GM23248 (cell line): ENCODE measurements at regions not wholly inside any gene's neighbourhood (a gene's known extent, or its start where the extent isn't known, plus 50 kb on each side); places are given as distances from the start of the nearest gene placed in this dataset.

Experiments
- DNase-seq: peaks from one replicate; pipeline ENCODE4 v3.0.0-alpha.2; 2015
- H2AFZ ChIP-seq: fragments of 200-600 bp; sonication (generic); 2 replicates; pipeline ENCODE4 v1.6.1; 2016; ENCODE audit warnings: antibody characterized with exemption
- H3F3A ChIP-seq: fragments of 200-600 bp; sonication (generic); 2 replicates; pipeline ENCODE4 v1.6.1; 2016; ENCODE audit warnings: mild to moderate bottlenecking, antibody characterized with exemption, mixed run types; ENCODE audit not compliant: insufficient read depth
- H3K27ac ChIP-seq: fragments of 200-600 bp; sonication (generic); 2 replicates; pipeline ENCODE4 v1.5.1; 2016; ENCODE audit warnings: mild to moderate bottlenecking
- H3K27me3 ChIP-seq: fragments of 200-600 bp; sonication (generic); replicated peaks from 2 replicates; pipeline ENCODE4 v1.6.1; 2016; ENCODE audit warnings: mild to moderate bottlenecking; ENCODE audit not compliant: insufficient read depth
- H3K36me3 ChIP-seq: fragments of 200-600 bp; sonication (generic); 2 replicates; pipeline ENCODE4 v1.6.1; 2016; ENCODE audit warnings: low read depth, mild to moderate bottlenecking
- H3K4me1 ChIP-seq: fragments of 200-600 bp; sonication (generic); 2 replicates; pipeline ENCODE4 v1.6.1; 2016; ENCODE audit warnings: mild to moderate bottlenecking; ENCODE audit not compliant: insufficient read depth
- H3K4me2 ChIP-seq: fragments of 200-600 bp; sonication (generic); one replicate; pipeline ENCODE4 v1.6.1; 2016; ENCODE audit warnings: mild to moderate bottlenecking; ENCODE audit not compliant: unreplicated experiment
- H3K4me3 ChIP-seq: fragments of 200-600 bp; sonication (generic); 2 replicates; pipeline ENCODE4 v1.5.1; 2016; ENCODE audit warnings: mild to moderate bottlenecking
- H3K79me2 ChIP-seq: fragments of 200-600 bp; sonication (generic); 2 replicates; pipeline ENCODE4 v1.6.1; 2016; ENCODE audit warnings: mild to moderate bottlenecking; ENCODE audit not compliant: insufficient read depth
- H3K9ac ChIP-seq: fragments of 200-600 bp; sonication (generic); 2 replicates; pipeline ENCODE4 v1.6.1; 2016; ENCODE audit warnings: mild to moderate bottlenecking
- H3K9me2 ChIP-seq: fragments of 200-600 bp; sonication (generic); 2 replicates; pipeline ENCODE4 v1.6.1; 2016; ENCODE audit warnings: mixed run types, mild to moderate bottlenecking, moderate library complexity; ENCODE audit not compliant: insufficient read depth
- H3K9me3 ChIP-seq: fragments of 200-600 bp; sonication (generic); one replicate; pipeline ENCODE4 v1.6.1; 2017; ENCODE audit warnings: low read depth
- H4K20me1 ChIP-seq: fragments of 200-600 bp; sonication (generic); 2 replicates; pipeline ENCODE4 v1.6.0; 2016; ENCODE audit not compliant: insufficient read depth
- EZH2 ChIP-seq: fragments of 200-600 bp; sonication (generic); IDR thresholded peaks from 2 replicates; pipeline ENCODE4 v1.6.1; 2018; ENCODE audit warnings: antibody characterized with exemption, mild to moderate bottlenecking; ENCODE audit not compliant: insufficient read depth, poor library complexity, severe bottlenecking
- EZH2phosphoT487 ChIP-seq: fragments of 200-600 bp; sonication (generic); IDR thresholded peaks from 2 replicates; pipeline ENCODE4 v1.6.1; 2018; ENCODE audit warnings: antibody characterized with exemption, moderate library complexity, mild to moderate bottlenecking, low read depth; ENCODE audit not compliant: insufficient read depth
- WGBS, 2 experiments: methylation state at CpG; one replicate each; pipeline ENCODE4 v1.1.6; 2015 to 2017; ENCODE audit warnings: low lambda C conversion rate in 2 of 2, low coverage in 1 of 2; ENCODE audit errors: missing lambda C conversion rate in 2 of 2; 5-methylcytosine and 5-hydroxymethylcytosine counted together
- in situ Hi-C: fragments of 300-500 bp; cut with MboI; formaldehyde crosslinking; loops from 2 replicates; pipeline ENCODE4 v1.15.0; 2020

GRCh38 chr18:29664278-29665036 lies 1378.1 kb downstream of the DSC3 start:
- H4K20me1 ChIP-seq: no peaks in the 10 kb centered on the region
- DNase-seq: no peak
- in situ Hi-C loops: no loop called here
- H3K4me3 ChIP-seq: no peak overlapping the region
- H2AFZ ChIP-seq: peak overlapping the region; percentile 34; the same call in 1 of the 2 replicates
- H3K9me2 ChIP-seq: no peaks in the 10 kb centered on the region
- no peaks in the 10 kb centered on the region for H3K4me1 ChIP-seq
- H3K36me3 ChIP-seq: no peaks in the 10 kb centered on the region
- 22 to 25% methylated on average over 4 of the region's 4 CpGs for WGBS, 2 experiments
- no peaks in the 10 kb centered on the region for H3F3A ChIP-seq
- no peak overlapping the region for H3K27ac ChIP-seq
- H3K9ac ChIP-seq: no peak overlapping the region
- H3K4me2 ChIP-seq: no peak overlapping the region
- TF ChIP-seq EZH2phosphoT487: no peak
- TF ChIP-seq EZH2: no peak
- H3K9me3 ChIP-seq: no peaks in the 10 kb centered on the region
- no peaks in the 10 kb centered on the region for H3K79me2 ChIP-seq
- no peaks in the 10 kb centered on the region for H3K27me3 ChIP-seq

- no peak for DNase-seq
- Histone ChIP-seq H3K9ac (no peak overlapping the region), H3K4me1 (no peaks in the 10 kb centered on the region), H3K9me2 (no peaks in the 10 kb centered on the region), H3K9me3 (no peaks in the 10 kb centered on the region), H3K79me2 (no peaks in the 10 kb centered on the region), H3K4me2 (no peak overlapping the region), H3K36me3 (no peaks in the 10 kb centered on the region), H4K20me1 (no peaks in the 10 kb centered on the region), H3F3A (no peaks in the 10 kb centered on the region), H3K27ac (no peak overlapping the region), H2AFZ (0 out of 2 replicates have a peak overlapping the region, but pooled peaks have one; percentile 10), H3K27me3 (no peaks in the 10 kb centered on the region), H3K4me3 (no peak overlapping the region)
- in situ Hi-C loops: no loop called here
- 59 to 66% methylated on average over 3 of the region's 3 CpGs for WGBS, 2 experiments
- no peak for TF ChIP-seq EZH2phosphoT487
- no peak for TF ChIP-seq EZH2
Observed at GRCh38 chr18:29661924-29662323, 1380.6 kb downstream of the DSC3 start.

GRCh38 chr18:29660777-29661176 lies 1381.8 kb downstream of the DSC3 start:
- Histone ChIP-seq H3K27me3 (no peaks in the 10 kb centered on the region), H4K20me1 (no peaks in the 10 kb centered on the region), H3K9me3 (no peaks in the 10 kb centered on the region), H3K9me2 (no peaks in the 10 kb centered on the region), H3K4me2 (no peak overlapping the region), H3K4me3 (no peak overlapping the region), H3K27ac (no peak overlapping the region), H3K79me2 (no peaks in the 10 kb centered on the region), H3K4me1 (no peaks in the 10 kb centered on the region), H2AFZ (peak overlapping the region; percentile 32; the same call in 1 of the 2 replicates), H3K9ac (no peak overlapping the region), H3K36me3 (no peaks in the 10 kb centered on the region), H3F3A (no peaks in the 10 kb centered on the region)
- no peak for DNase-seq
- in situ Hi-C loops: no loop called here
- WGBS, 2 experiments: 82 to 87% methylated on average over 1 of the region's 1 CpG
- TF ChIP-seq EZH2phosphoT487 (no peak), EZH2 (no peak)

- Histone ChIP-seq H3K27ac (no peak overlapping the region), H3K4me2 (no peak overlapping the region), H3K36me3 (no peaks in the 10 kb centered on the region), H3F3A (peaks cover 17% of the 10 kb centered on the region; the same call in 1 of the 2 replicates), H3K9me3 (no peaks in the 10 kb centered on the region), H3K9ac (no peak overlapping the region), H3K9me2 (no peaks in the 10 kb centered on the region), H2AFZ (no peak overlapping the region), H3K79me2 (no peaks in the 10 kb centered on the region), H4K20me1 (no peaks in the 10 kb centered on the region), H3K4me1 (peaks cover 11% of the 10 kb centered on the region; the same call in 1 of the 2 replicates), H3K4me3 (no peak overlapping the region), H3K27me3 (no peaks in the 10 kb centered on the region)
- DNase-seq: no peak
- 16 to 18% methylated on average over 2 of the region's 2 CpGs for WGBS, 2 experiments
- TF ChIP-seq EZH2phosphoT487 (no peak), EZH2 (no peak)
- in situ Hi-C loops: no loop called here
Observed at GRCh38 chr18:29653671-29654215, 1388.8 kb downstream of the DSC3 start.
